T-helper 2 cell treated with Interferon-gamma antibody and Interleukin-4, amounts not matched to agents 5 μg/mL and 100 μg/mL, for 36 hours (primary cell): ENCODE measurements at regions not wholly inside any gene's neighbourhood (a gene's known extent, or its start where the extent isn't known, plus 50 kb on each side); places are given as distances from the start of the nearest gene placed in this dataset.

Experiments
- DNase-seq: peaks from one replicate; pipeline ENCODE4 v3.0.0; 2021; ENCODE audit warnings: low spot score
- H3K27ac Mint-ChIP-seq: one replicate; pipeline ENCODE4 v1.8.0; 2021; ENCODE audit warnings: mild to moderate bottlenecking, mixed read lengths
- H3K27me3 Mint-ChIP-seq: one replicate; pipeline ENCODE4 v1.8.0; 2021; ENCODE audit warnings: low read depth, mixed read lengths
- H3K36me3 Mint-ChIP-seq: one replicate; pipeline ENCODE4 v1.8.0; 2021; ENCODE audit warnings: low read depth, mixed read lengths
- H3K4me1 Mint-ChIP-seq: one replicate; pipeline ENCODE4 v1.8.0; 2021; ENCODE audit warnings: low read depth, mixed read lengths
- H3K4me3 Mint-ChIP-seq: one replicate; pipeline ENCODE4 v1.8.0; 2022; ENCODE audit warnings: mild to moderate bottlenecking, moderate library complexity, mixed read lengths
- H3K9me3 Mint-ChIP-seq: one replicate; pipeline ENCODE4 v1.8.0; 2021; ENCODE audit warnings: mixed read lengths

DNA sequence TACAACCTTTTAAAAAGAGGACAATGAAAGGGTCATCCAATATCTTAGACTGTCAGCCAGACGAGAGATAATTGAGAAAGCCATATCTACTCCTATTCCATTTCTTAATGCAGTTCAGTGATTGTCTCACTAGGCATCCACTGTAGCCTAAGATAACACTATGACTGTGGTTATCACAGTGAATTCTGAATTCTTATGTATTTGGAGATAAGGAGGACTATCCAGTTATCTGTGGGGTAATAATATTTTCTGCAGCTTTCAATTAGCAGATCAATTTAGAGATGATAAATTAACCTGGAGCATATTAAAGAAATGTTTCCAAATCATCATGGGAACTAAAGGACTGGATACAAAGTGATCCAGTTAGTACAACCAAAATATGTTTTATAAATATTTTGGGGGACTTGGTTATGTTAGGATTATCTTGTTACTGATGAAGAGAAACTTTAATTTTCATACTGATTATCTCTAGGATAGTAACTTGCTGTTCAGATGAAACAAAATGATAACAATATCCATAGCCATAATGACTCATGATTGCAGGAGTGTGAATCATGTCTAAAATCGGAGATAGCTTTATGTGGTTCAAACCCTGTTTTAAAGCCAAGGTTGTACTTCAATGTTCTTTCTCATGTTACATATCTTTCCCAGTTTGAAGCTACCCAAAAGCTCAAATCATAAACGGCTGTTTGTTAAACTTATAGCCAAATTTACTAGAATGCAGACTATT is 1152.0 kb downstream of the HACE1 start:
- DNase-seq: no peak
- H3K4me1 Mint-ChIP-seq: no peaks in the 10 kb centered on the region
- no peak overlapping the region for H3K27ac Mint-ChIP-seq
- H3K4me3 Mint-ChIP-seq: no peak overlapping the region
- no peaks in the 10 kb centered on the region for H3K36me3 Mint-ChIP-seq
- H3K9me3 Mint-ChIP-seq: no peaks in the 10 kb centered on the region
- no peaks in the 10 kb centered on the region for H3K27me3 Mint-ChIP-seq

DNA sequence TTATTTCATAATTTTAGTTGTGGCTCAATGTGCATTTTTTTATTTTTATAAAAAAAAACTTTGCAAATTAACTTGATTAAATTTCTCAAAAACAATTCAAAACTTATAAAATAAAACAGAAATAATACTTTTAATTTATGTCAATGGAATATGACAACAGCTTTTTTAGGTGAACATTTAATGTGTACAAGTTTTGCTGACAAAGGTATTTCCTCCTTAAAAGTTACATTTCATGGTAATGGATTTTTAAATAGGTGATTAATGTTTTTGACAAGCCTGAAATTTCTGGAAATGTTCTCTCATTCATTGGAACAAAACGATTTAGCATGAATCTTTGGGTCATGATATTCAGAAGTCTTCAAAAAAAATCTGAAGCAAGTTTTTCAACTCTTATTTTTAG is 1160.0 kb downstream of the HACE1 start:
- Mint-ChIP-seq H3K27me3 (no peaks in the 10 kb centered on the region), H3K36me3 (no peaks in the 10 kb centered on the region)
- DNase-seq: no peak

DNA sequence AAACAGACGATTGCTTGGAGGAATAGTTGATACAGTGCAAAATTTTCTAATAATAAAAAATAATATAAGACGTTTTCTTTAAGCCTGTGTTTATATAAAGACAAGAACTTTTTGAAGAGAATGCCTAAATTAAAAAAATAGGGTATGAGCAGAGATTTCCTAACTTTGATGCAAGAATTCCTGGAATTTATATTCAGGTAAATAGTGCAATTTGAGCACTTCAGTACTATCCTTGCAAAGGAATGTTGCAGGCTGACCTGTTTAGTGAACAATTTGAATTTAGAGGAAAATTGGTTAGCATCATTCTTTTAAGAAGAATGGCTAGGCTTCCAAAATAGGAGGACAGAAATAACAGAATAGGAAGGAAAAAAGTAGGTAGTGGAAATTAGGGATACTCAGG is 1172.3 kb downstream of the HACE1 start:
- DNase-seq: no peak
- Mint-ChIP-seq H3K9me3 (peaks cover 4% of the 10 kb centered on the region), H3K36me3 (no peaks in the 10 kb centered on the region), H3K27ac (no peak overlapping the region), H3K4me3 (no peak overlapping the region), H3K27me3 (no peaks in the 10 kb centered on the region), H3K4me1 (no peaks in the 10 kb centered on the region)

More for the DNA sequence above, 1160.0 kb downstream of the HACE1 start:
- no peaks in the 10 kb centered on the region for H3K4me1 Mint-ChIP-seq
- H3K9me3 Mint-ChIP-seq: no peaks in the 10 kb centered on the region
- H3K27ac Mint-ChIP-seq: no peak overlapping the region
- no peak overlapping the region for H3K4me3 Mint-ChIP-seq

DNA sequence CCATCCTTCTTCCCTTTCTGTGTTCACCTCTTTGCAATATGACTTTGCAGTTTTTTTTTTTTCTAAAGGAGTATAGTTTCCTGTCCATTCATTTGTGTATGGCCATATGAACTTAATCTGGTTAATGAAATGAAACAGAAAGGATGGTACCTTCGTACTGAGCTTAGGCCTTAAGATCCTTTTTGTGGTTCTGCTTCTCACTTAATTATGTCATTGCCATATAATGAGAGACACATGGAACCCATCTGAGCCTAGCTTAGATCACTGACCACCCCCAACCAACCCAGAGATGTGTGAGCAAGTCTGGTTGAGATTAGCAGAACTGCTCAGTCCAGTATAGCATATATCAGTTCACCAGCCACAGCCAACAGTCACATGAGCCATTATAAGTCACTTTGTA is 1179.6 kb downstream of the HACE1 start:
- DNase-seq: no peak
- H3K4me1 Mint-ChIP-seq: no peaks in the 10 kb centered on the region
- no peak overlapping the region for H3K27ac Mint-ChIP-seq
- H3K9me3 Mint-ChIP-seq: no peaks in the 10 kb centered on the region
- H3K4me3 Mint-ChIP-seq: no peak overlapping the region
- H3K27me3 Mint-ChIP-seq: no peaks in the 10 kb centered on the region
- no peaks in the 10 kb centered on the region for H3K36me3 Mint-ChIP-seq

DNA sequence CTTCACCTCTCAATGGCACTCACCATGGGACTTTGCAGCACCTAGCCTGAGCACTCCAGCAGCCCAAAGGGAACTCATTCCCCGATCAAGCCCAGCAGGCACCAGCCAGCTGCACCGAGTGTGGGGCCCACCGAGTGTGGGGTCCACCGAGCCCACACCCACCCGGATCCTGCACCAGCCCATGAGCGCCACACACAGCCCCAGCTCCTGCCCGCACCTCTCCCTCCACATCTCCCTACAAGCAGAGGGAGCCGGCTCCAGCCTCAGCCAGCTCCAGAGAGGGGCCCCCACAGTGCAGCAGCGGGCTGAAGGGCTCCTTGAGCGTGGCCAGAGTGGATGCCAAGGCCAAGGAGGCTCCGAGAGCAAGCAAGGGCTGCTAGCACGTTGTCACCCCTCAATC is 1182.4 kb downstream of the HACE1 start:
- Mint-ChIP-seq H3K4me3 (no peak overlapping the region), H3K27ac (no peak overlapping the region), H3K9me3 (no peaks in the 10 kb centered on the region), H3K4me1 (no peaks in the 10 kb centered on the region), H3K36me3 (no peaks in the 10 kb centered on the region), H3K27me3 (no peaks in the 10 kb centered on the region)
- DNase-seq: no peak

DNA sequence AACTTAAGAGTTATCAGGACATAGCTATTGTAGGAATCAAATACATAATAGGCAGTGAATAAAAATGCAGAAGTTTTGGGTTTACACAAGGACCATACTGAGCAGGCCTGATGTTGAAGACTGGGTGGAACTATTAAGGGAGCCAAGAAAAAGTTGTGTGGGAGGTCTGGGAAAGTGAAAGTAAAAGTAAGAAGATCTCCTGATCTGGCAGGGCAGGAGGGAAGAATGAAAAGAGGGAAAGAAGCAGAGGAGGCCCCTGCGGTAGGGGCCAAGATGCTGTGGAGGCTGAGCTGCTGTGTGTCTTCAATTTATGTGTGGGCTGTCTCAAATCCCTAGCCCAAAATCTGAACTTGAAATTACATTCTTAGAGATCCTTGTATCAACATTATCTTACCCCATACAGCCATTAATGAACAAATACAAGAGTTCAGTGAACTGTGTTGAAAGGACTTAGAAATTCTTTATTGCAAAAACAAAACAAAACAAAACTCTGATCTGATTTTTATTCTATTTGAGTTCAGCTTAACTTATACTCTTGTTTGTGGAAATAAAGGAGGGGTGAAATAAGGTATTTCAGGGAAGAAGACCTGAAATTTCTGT is 1183.8 kb downstream of the HACE1 start:
- Mint-ChIP-seq H3K27ac (no peak overlapping the region), H3K9me3 (no peaks in the 10 kb centered on the region), H3K36me3 (no peaks in the 10 kb centered on the region), H3K4me1 (no peaks in the 10 kb centered on the region), H3K27me3 (no peaks in the 10 kb centered on the region), H3K4me3 (no peak overlapping the region)
- DNase-seq: no peak

DNA sequence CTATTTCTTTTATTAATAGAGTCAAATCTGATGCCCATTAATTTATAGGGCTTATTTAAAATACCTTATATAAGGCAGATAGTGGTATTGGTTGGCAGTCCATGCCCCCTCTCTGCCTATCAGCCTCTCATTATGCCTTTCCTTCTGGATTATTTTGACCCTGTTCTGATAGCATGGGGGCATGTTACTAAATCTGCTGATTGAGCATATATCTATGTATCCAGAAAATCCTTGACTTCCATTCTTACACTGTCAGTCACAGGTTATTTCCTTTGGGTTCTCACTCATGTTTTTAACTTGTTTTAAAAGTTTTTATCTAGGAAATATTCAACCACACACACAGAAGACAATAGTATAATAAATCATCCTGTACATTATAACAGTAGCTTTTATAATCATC is 1184.9 kb downstream of the HACE1 start:
- H3K27me3 Mint-ChIP-seq: no peaks in the 10 kb centered on the region
- no peak overlapping the region for H3K27ac Mint-ChIP-seq
- no peaks in the 10 kb centered on the region for H3K4me1 Mint-ChIP-seq
- no peak overlapping the region for H3K4me3 Mint-ChIP-seq
- no peak for DNase-seq
- H3K36me3 Mint-ChIP-seq: no peaks in the 10 kb centered on the region
- H3K9me3 Mint-ChIP-seq: peaks cover under 1% of the 10 kb centered on the region

DNA sequence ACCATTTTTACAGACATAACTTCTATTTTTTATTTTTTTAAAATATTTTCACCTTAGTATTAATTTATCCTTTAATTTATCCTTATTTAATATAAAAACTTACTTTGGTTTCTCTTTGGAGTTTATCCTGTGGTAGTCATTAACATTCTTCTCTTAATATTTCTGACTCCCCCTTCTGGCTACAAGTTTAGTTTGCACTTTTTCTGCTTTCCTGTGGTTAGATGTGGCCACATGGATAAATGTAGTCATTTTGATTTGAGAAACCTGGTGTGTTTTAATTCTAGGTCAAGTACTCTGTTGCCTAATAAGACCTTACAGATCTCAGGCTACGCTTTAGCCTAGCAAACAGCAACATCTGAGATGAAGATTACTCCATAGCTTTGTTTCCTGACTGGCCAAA is 1187.5 kb downstream of the HACE1 start:
- DNase-seq: no peak
- Mint-ChIP-seq H3K36me3 (no peaks in the 10 kb centered on the region), H3K4me1 (no peaks in the 10 kb centered on the region), H3K4me3 (no peak overlapping the region), H3K27me3 (no peaks in the 10 kb centered on the region), H3K9me3 (peaks cover 3% of the 10 kb centered on the region), H3K27ac (no peak overlapping the region)

DNA sequence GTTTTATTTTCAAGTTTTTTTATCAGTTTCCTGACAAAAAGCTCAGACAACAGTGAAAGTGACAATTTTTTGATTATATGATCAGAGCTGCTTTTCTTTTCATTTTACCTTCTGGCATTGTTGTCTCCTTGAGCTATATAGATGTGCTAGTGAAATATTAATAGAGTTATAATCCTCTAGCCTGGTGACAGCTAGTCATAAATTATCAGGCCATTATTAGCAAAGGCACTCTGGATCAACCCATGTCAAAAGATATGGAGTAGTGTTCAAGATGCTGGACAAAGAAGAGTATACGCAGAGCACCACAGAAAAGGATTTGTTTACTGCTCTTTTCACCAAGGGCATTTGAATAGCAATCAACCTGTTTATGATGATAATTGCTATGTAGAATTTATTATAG is 1230.1 kb downstream of the HACE1 start:
- Mint-ChIP-seq H3K27me3 (no peaks in the 10 kb centered on the region), H3K4me3 (no peak overlapping the region), H3K9me3 (no peaks in the 10 kb centered on the region), H3K36me3 (no peaks in the 10 kb centered on the region), H3K27ac (no peak overlapping the region), H3K4me1 (no peaks in the 10 kb centered on the region)
- DNase-seq: no peak

DNA sequence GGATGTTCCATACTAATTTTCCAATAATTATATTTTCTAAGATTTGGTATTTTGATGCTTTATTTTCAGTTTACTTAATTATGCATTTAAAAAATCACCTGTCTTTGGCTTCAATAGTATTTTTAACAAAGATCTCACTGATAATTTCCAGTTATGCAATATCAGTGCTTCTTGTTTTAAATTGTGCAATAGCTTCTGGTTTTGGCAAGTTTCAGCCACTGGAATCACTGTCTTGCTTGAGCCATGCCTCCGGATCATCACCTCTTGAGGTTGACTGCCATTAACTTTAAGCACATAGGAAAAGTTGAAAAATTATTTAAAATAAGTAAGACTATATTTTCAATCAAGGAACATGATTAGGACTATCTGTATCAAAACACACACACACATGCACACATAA is 1242.1 kb downstream of the HACE1 start:
- Mint-ChIP-seq H3K4me1 (no peaks in the 10 kb centered on the region), H3K36me3 (no peaks in the 10 kb centered on the region), H3K27ac (no peak overlapping the region), H3K9me3 (peaks cover 24% of the 10 kb centered on the region), H3K4me3 (no peak overlapping the region), H3K27me3 (no peaks in the 10 kb centered on the region)
- no peak for DNase-seq

DNA sequence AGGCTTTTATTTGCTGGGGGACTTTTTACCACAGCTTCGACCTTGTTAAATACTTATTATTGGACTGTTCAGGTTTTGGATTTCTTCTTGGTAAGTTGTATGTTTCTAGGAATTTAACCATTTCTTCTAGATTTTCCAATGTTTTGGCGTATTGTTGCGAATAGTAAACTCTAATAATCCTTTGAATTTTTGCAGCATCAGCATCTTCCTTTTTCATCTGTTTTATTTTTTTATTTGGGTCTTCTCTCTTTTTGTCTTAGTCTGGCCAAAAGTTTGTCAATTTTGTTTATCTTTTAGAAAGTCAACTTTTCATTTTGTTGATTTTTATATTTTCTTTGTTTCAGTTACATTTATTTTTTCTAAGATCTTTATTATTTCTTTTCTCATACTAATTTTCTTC is 1272.0 kb downstream of the HACE1 start:
- H3K4me1 Mint-ChIP-seq: no peaks in the 10 kb centered on the region
- peaks cover 22% of the 10 kb centered on the region for H3K9me3 Mint-ChIP-seq
- no peak for DNase-seq
- H3K27ac Mint-ChIP-seq: no peak overlapping the region
- no peaks in the 10 kb centered on the region for H3K27me3 Mint-ChIP-seq
- H3K4me3 Mint-ChIP-seq: no peak overlapping the region
- H3K36me3 Mint-ChIP-seq: no peaks in the 10 kb centered on the region

DNA sequence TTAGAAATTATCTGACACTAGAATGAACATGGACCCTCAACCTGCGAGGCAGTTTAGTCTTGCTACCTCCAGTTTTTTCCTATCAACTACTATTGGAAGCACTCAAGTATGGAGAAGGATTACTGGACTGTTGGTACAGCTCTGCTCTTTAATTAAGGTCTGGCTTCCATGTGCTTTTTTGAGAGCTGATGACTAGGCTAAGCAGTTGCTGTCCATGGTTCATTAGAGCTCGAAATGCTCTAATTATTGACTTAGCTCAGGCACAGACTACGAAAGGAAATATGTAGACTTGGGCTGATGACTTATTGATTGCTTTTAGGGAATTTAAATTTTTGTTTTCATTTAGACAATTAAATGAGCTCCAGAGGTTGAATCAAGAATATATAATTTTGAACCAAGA is 1281.6 kb downstream of the HACE1 start:
- Mint-ChIP-seq H3K4me3 (no peak overlapping the region), H3K27ac (no peak overlapping the region), H3K36me3 (no peaks in the 10 kb centered on the region), H3K9me3 (peaks cover 31% of the 10 kb centered on the region), H3K27me3 (no peaks in the 10 kb centered on the region), H3K4me1 (no peaks in the 10 kb centered on the region)
- no peak for DNase-seq

DNA sequence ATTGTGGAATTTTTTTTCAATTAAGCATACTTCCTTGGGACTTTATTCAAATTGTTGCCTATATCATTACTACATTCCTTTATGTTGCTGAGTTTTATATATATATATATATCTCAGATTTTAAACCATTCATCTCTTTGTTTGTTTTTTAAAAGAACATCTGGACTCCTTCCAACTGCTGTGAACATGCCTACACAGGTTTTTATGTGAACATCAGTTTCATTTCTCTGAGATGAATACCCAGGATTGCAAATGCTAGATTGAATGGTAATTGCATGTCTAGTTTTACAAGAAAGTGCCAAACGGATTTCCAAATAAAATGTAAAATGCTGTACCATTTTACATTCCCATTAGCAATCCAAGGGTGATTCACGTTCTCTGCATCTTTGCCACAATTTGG is 1289.3 kb downstream of the HACE1 start:
- Mint-ChIP-seq H3K4me1 (no peaks in the 10 kb centered on the region), H3K27me3 (no peaks in the 10 kb centered on the region), H3K9me3 (no peaks in the 10 kb centered on the region), H3K27ac (no peak overlapping the region), H3K4me3 (no peak overlapping the region), H3K36me3 (no peaks in the 10 kb centered on the region)
- no peak for DNase-seq

DNA sequence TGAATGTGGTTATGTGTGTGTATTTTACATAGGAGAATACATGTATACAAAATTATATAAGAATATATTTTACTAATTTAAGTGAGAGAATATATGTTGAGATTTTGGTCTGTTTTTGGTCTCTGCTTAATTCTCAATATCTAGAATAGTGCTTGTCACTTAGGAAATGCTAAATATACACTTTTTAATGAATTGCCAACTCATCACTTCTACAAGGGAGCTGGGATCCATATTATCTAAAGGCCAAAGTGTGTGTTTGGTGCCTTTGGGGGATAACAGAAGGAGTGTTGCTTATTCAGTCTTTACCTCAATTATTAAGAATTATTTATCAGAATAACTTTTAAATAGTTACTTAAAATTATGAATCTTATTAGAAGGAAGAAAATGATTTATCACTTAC is 1304.8 kb downstream of the HACE1 start:
- Mint-ChIP-seq H3K9me3 (peaks cover 10% of the 10 kb centered on the region), H3K27me3 (no peaks in the 10 kb centered on the region), H3K27ac (no peak overlapping the region), H3K4me1 (no peaks in the 10 kb centered on the region), H3K36me3 (no peaks in the 10 kb centered on the region), H3K4me3 (no peak overlapping the region)
- DNase-seq: no peak

DNA sequence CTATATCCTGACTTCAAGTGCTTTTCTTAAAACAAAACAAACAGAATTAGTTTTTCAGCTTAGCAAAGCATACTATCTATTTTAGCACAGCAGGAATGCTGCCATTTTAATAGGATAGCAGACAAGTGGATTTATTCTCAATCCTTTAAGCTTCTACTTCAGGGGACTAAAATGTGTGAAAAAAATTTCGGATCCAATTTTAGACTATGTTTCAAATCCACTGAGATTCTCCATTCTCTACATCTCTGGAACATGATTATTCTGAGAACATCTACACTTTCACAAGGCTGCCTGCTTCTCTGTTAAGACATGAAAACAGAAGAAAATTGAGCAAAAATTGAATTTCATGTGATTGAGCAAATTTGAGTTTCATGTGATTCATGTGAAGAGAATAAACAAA is 1321.3 kb downstream of the HACE1 start:
- Mint-ChIP-seq H3K36me3 (no peaks in the 10 kb centered on the region), H3K4me1 (no peaks in the 10 kb centered on the region), H3K27ac (no peak overlapping the region), H3K27me3 (no peaks in the 10 kb centered on the region), H3K4me3 (no peak overlapping the region), H3K9me3 (peaks cover 14% of the 10 kb centered on the region)
- DNase-seq: no peak
